Erythroblast (primary cell): ENCODE measurements at regions not wholly inside any gene's neighbourhood (a gene's known extent, or its start where the extent isn't known, plus 50 kb on each side); places are given as distances from the start of the nearest gene placed in this dataset.

Experiments used
- GATA1 ChIP-seq: IDR thresholded peaks from 2 replicates; pipeline ENCODE4 v1.6.1; 2011; ENCODE audit warnings: low read depth, mild to moderate bottlenecking, control low read depth, low read length, moderate library complexity
- POLR2A ChIP-seq: IDR thresholded peaks from 2 replicates; pipeline ENCODE4 v1.6.1; 2011; ENCODE audit warnings: mild to moderate bottlenecking, low read length

GRCh38 chr21:16013570-16013969 is 283.8 kb downstream of the USP25 start:
- no peak for TF ChIP-seq POLR2A
- no peak for TF ChIP-seq GATA1
